Stimulated activated CD8-positive, alpha-beta memory T cell treated with anti-CD3 and anti-CD28 coated beads, Interleukin-7, amount 100 ng/mL, for 48 hours (primary cell): ENCODE measurements at regions not wholly inside any gene's neighbourhood (a gene's known extent, or its start where the extent isn't known, plus 50 kb on each side); places are given as distances from the start of the nearest gene placed in this dataset.

Experiments used
- DNase-seq, 2 donors: peaks; one replicate each; pipeline ENCODE4 v3.0.0-alpha.2; 2020; ENCODE audit warnings: low read depth in 1 of 2; ENCODE audit errors: extremely low read depth in 1 of 2

DNA sequence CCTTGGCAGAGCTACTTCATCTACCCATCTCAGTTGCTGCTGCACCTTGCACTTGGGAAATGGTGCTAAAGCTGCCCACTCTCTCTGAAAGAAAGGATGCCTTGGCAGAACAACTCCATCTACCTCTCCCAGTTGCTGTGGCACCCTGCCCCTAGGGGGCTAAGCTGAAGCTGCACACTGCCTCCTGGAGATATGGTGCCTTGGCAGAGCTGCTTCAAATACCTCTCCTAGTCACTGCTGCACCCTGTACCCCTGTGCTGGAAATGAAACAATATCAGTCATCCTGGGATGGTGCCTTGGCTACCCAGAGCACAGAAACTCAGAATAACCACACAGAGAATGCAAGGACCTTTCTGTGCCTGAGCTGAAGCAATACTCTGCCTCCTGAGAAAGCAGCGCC is 615.8 kb downstream of the DIAPH3 start:
- DNase-seq, result no peak

DNA sequence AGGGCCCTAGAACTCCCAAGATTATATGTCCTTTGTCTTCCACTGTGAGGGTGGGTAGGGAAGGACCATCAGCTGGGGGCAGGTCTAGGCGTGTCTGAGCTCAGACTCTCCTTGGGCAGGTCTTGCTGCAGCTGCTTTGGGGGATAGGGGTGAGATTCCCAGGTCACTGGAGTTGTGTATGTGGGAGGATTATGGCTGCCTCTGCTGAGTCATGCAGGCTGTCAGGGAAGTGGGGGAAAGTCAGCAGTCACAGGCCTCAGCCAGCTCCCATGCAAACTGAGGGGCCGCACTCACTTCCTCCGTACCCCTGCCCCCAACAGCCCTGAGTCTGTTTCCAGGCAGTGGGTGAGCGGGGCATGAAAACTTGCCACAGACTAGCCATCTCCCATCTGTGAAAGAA is 600.8 kb downstream of the DIAPH3 start:
- DNase-seq, result no peak

- DNase-seq, result no peak
These were observed 597.2 kb downstream of the DIAPH3 start for GRCh38 chr13:59566561-59566960.

GRCh38 chr13:59568306-59568705 is 595.4 kb downstream of the DIAPH3 start:
- DNase-seq, result no peak

DNA sequence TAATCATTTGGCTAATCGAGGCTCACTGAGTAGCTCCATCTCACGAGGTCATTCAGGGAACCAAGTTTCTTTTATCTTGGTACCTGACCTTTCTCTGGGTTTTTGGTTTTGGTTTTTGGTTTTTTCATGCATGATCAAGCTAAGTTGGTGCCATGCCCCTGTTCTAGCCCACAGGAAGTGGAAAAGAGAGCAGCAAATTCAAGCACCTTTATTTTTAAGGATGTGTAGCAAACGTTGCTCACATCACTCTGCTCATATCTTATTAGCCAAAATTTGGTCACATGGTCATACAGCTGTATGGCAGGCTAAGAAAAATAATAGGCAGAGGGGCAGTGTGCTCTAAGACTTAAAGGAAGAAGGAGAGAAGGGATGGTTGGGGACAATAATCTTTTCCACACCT is 593.5 kb downstream of the DIAPH3 start:
- DNase-seq, result no peak

DNA sequence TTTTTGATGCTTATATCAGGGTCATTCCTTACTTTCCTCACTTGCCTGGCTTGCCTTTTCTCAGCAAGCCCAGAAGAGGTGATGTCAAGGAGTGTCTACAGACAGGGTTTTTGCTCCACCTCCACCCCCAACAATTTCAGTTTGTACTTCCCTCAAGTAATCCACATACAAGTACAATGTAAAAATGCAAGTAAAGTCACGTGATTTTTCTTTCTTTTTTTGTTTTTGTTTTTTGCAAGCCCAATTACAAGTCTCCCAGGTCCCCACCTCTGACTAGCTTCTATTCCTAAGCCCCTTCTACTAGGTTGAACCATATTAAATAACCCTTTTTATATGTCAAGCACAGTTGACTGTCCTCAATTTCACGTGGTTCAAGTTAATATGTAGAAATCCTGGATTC is 579.6 kb downstream of the DIAPH3 start:
- no peak for DNase-seq

GRCh38 chr13:59584761-59585670 is 578.7 kb downstream of the DIAPH3 start:
- DNase-seq, result no peak

- DNase-seq, result no peak
These were observed 576.7 kb downstream of the DIAPH3 start for GRCh38 chr13:59587030-59587429.

DNA sequence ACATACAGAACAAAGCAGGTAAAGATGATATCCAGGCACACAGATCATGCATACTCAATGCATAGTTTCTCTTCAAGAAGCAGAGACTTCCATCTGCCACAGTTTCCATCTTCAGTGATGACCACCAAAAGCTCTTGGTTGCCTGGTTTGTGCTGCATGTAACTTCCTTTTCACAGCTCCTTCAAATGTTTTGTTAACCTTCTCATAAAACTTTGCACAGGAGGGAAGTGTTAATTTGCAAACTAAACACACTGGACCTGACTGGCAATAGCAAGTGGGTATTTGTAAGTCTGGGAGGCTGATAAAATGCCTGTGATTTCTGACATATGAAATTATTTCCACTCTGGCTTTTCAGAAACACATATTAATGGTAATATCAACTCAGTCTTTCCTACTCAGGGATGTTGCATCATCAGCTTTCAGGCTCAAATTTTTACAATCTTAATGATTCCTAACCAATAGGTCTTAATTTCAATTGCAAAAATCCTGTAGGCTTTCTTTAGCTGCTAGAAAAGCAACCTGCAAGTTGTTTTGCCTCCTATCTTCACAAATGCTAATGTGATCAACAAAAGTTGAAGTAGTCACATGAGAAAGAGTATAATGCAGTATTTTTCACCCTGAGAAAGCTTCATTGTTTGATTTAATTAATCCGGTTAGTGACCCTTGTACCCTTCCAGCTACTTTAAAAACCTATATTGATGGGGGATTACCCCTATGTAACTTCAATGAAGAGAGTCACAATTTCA is 575.6 kb downstream of the DIAPH3 start:
- no peak for DNase-seq

DNA sequence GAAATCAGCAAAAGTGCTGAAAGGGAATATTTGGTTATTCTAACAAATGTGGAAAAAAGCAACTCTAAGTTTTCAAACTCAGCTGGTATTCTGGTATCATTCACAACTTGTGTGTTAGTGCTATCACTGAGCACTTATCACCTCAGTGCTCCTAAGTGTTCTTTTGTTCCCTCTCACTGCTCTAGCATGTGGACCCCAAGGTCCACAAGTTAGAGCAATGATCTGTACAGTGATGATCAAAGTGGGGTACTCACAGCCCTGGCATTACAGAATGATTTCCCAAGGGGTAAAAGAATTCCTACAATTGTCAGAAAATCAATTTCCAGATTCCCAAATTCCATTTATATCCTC is 575.0 kb downstream of the DIAPH3 start:
- DNase-seq, result no peak

GRCh38 chr13:59601993-59602392 is 561.7 kb downstream of the DIAPH3 start:
- no peak for DNase-seq

DNA sequence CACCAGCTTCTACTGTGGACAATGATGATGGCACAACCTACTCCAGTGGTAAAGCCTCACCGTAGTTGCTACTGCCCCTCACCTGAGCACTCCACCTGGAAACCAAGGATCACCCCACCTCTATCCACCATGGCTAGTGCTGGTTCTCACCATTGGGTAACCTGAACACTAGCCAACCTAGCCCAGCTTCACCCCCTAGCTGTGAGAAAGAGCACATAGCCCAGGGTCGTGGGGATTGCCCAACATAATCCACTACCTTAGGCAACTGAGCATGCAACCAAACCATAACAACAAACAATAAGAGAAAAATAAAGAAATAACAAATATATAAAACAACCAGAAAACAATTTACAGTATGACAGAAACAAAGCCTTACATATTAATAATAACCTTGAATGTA is 560.1 kb downstream of the DIAPH3 start:
- no peak for DNase-seq

DNA sequence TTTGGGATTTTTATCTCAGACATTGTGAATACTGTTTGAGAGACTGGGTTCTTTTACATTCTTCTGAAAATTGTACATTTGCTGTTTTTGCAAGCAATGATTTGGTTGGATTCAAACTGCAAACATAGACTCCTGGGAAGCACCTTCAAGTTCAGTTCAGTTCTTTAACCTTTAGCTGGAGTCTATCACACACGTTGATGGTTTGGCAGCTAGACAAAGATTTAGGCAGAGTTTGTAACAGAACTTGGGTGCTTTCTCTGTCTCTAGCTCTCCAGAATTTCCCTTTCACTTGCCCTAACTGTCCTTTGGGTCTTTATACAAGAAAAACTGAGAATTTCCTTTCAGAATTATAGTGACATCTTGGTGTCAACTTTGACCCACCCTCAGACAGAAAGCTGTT is 556.6 kb downstream of the DIAPH3 start:
- DNase-seq, result no peak

GRCh38 chr13:59607780-59608233 is 555.9 kb downstream of the DIAPH3 start:
- no peak for DNase-seq

GRCh38 chr13:59609421-59609820 is 554.3 kb downstream of the DIAPH3 start:
- no peak for DNase-seq
